LNCAP (cell line): ENCODE measurements at regions not wholly inside any gene's neighbourhood (a gene's known extent, or its start where the extent isn't known, plus 50 kb on each side); places are given as distances from the start of the nearest gene placed in this dataset.

ENCODE experiments used
- CTCF ChIP-seq: fragments of 450-650 bp; IDR thresholded peaks from 2 replicates; pipeline ENCODE4 v1.5.1; 2017; ENCODE audit warnings: mild to moderate bottlenecking

- no peak for TF ChIP-seq CTCF
These were observed 730.8 kb downstream of the TECRL start for GRCh38 chr4:63678358-63678931.

GRCh38 chr4:63670735-63671134 is 738.5 kb downstream of the TECRL start:
- no peak for TF ChIP-seq CTCF

GRCh38 chr4:63663870-63664269 is 745.4 kb downstream of the TECRL start:
- no peak for TF ChIP-seq CTCF

GRCh38 chr4:63644396-63644795 is 764.9 kb downstream of the TECRL start:
- no peak for TF ChIP-seq CTCF

GRCh38 chr4:63637270-63637669 is 772.0 kb downstream of the TECRL start:
- TF ChIP-seq CTCF = no peak

- no peak for TF ChIP-seq CTCF
These were observed 776.4 kb downstream of the TECRL start for GRCh38 chr4:63632858-63633257.

- no peak for TF ChIP-seq CTCF
These were observed 789.0 kb downstream of the TECRL start for GRCh38 chr4:63620271-63620670.

- TF ChIP-seq CTCF = no peak
These were observed 789.5 kb downstream of the TECRL start for GRCh38 chr4:63619771-63620170.
